GM12873 (cell line): ENCODE measurements at regions not wholly inside any gene's neighbourhood (a gene's known extent, or its start where the extent isn't known, plus 50 kb on each side); places are given as distances from the start of the nearest gene placed in this dataset.

Source experiments
- CTCF ChIP-seq: IDR thresholded peaks from 2 replicates; pipeline ENCODE4 v1.5.1; 2012; ENCODE audit warnings: low read depth, mild to moderate bottlenecking, moderate library complexity, low read length, control low read depth; ENCODE audit not compliant: insufficient read depth; ENCODE audit errors: missing control alignments

DNA sequence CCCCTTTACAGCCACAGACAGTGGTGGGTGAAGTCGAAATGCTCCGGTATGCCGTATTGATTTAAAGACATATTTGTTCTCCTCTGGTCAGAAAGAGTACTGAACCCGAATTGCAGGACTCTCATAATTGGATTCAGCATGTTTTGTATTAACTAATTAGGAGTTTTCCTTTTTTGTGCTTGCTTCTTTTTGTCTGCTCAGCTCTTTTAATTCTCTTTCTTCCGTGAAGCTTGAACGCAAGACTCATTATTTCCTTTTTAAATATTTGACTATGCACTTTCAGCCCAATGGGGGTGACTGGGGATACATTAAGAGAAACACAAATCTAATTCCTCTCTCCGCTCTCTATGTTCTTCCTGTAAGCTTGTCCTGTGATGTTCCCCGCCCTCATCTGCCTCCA is 246.6 kb upstream of the IRX2 start:
- TF ChIP-seq CTCF, result no peak

GRCh38 chr5:2997179-2997578 is 245.7 kb upstream of the IRX2 start:
- no peak for TF ChIP-seq CTCF

- TF ChIP-seq CTCF, result no peak
Observed at GRCh38 chr5:2996687-2997086, 245.2 kb upstream of the IRX2 start.

GRCh38 chr5:2996248-2996647 is 244.8 kb upstream of the IRX2 start:
- TF ChIP-seq CTCF, result no peak

DNA sequence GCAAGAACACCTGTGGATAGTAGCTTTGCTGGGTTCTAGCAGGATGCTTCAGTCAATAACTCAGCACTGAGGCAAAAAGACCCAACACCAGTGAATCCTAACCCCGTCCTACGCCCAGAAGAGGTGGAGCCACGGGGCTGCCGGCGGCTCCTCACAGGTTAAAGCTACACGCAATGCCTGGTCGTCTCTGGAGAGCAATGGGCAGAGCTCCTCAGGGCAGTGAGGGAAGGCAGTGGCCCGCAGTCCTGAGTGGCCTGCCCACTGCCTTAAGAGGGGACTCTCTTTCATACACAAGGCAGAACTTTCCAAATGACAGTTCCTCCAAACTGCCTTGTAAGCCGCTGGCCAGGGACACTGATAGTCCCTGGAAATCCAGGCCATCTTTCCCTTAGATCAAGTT is 244.2 kb upstream of the IRX2 start:
- no peak for TF ChIP-seq CTCF

DNA sequence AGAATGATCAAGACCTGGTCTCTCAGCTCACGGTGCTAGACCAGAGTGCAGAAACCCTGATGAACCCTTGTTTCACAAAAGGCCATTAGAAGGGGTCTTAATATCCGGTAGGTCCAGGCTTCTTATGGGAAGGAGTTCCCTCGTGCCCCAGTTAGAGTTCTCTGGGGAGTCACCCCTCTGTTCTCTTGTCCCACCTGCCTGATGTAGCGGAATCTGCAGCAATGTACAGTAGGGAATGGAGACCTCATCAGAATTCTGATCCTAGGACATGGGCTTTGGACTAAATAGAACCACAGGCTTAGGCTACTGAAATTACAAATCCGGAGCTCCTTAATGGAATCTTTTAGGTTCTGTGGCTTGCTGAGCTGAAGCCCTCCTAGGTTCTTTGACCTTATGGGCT is 243.6 kb upstream of the IRX2 start:
- no peak for TF ChIP-seq CTCF

GRCh38 chr5:2993771-2994170 is 242.3 kb upstream of the IRX2 start:
- TF ChIP-seq CTCF, result no peak

DNA sequence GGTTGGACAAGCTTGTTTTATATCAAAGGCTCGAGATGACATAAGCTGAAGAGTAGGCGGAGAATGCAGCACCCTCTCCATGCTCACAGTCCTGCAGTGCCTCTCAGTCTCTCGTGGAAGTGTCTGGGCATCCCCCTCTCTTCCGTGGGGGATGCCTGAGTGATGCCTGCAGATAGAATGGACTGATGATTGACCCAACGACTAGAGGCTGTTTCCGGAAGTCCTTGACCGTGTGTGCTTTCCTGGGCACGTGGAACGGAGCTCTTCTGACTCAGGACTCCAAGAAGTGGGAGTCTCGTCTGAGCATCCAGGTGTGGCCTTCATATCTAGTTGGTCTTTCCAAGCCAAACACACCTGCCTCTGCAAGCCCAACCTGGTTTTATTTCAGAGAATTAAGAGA is 241.8 kb upstream of the IRX2 start:
- no peak for TF ChIP-seq CTCF
